H1 (cell line): ENCODE measurements at regions not wholly inside any gene's neighbourhood (a gene's known extent, or its start where the extent isn't known, plus 50 kb on each side); places are given as distances from the start of the nearest gene placed in this dataset.

Experiments
- CTCF ChIA-PET: fragments of 300-600 bp; sonication (Branson Sonifier 250); formaldehyde crosslinking; loops from one replicate; lab custom pipeline; 2021; ENCODE audit not compliant: partially characterized antibody; lab: Charles Lee
- POLR2A ChIA-PET: fragments of 300-600 bp; sonication (Branson Sonifier 250); formaldehyde crosslinking; loops from one replicate; lab custom pipeline; 2021; ENCODE audit warnings: inconsistent platforms; ENCODE audit not compliant: partially characterized antibody; lab: Charles Lee
- DNase-seq, 2 experiments: peaks; one replicate each; pipeline versions ENCODE4 v3.0.0 to v3.0.0-alpha.2; 2010 to 2022; ENCODE audit warnings: low spot score in 2 of 2, low read depth in 1 of 2, mixed read lengths in 1 of 2
- FAIRE-seq: peaks from 2 replicates; lab custom pipeline; 2011; peaks lifted over from hg19 to GRCh38; lab: Jason Lieb, UNC
- H2AFZ ChIP-seq: 2 replicates; pipeline ENCODE4 v1.8.1; 2012; ENCODE audit warnings: low read length, inconsistent platforms
- H2AK5ac ChIP-seq: 2 replicates; pipeline ENCODE4 v1.6.1; 2013; ENCODE audit warnings: low read depth, low read length
- H2BK120ac ChIP-seq: replicated peaks from 2 replicates; pipeline ENCODE3; 2013; ENCODE audit warnings: low read depth, low read length, inconsistent platforms
- H2BK12ac ChIP-seq: 2 replicates; pipeline ENCODE4 v1.6.1; 2013; ENCODE audit warnings: low read depth, low read length
- H2BK15ac ChIP-seq: 2 replicates; pipeline ENCODE4 v1.6.1; 2013; ENCODE audit warnings: low read length
- H2BK20ac ChIP-seq: 2 replicates; pipeline ENCODE4 v1.6.1; 2013; ENCODE audit warnings: low read length
- H2BK5ac ChIP-seq: 2 replicates; pipeline ENCODE4 v1.6.1; 2013; ENCODE audit warnings: low read depth, low read length
- H3K14ac ChIP-seq: 2 replicates; pipeline ENCODE4 v1.6.1; 2013; ENCODE audit warnings: inconsistent platforms; ENCODE audit not compliant: insufficient read length
- H3K18ac ChIP-seq: 2 replicates; pipeline ENCODE4 v1.6.1; 2013; ENCODE audit warnings: low read length; ENCODE audit errors: extremely low read depth
- H3K23ac ChIP-seq: 2 replicates; pipeline ENCODE4 v1.6.1; 2013; ENCODE audit warnings: inconsistent platforms; ENCODE audit not compliant: insufficient read length
- H3K23me2 ChIP-seq: 2 replicates; pipeline ENCODE4 v1.6.1; 2013; ENCODE audit warnings: low read depth, low read length
- H3K27ac ChIP-seq: 2 replicates; pipeline ENCODE4 v1.6.1; 2011; ENCODE audit warnings: low read depth, low read length, inconsistent platforms
- H3K27me3 ChIP-seq, 4 experiments: replicated peaks in 1 of 4; 1 replicate in 1 of 4; 2 replicates in 3 of 4; pipeline versions ENCODE4 v1.6.1 to v1.8.1; 2011 to 2013; ENCODE audit warnings: low read length in 3 of 4, mild to moderate bottlenecking in 3 of 4, inconsistent platforms in 2 of 4, mixed read lengths in 2 of 4, moderate library complexity in 1 of 4; ENCODE audit not compliant: control insufficient read depth in 3 of 4, insufficient read depth in 3 of 4; ENCODE audit errors: extremely low read depth in 1 of 4
- H3K36me3 ChIP-seq, 4 experiments: 2 replicates each; pipeline versions ENCODE4 v1.6.1 to v1.8.1; 2011 to 2013; ENCODE audit warnings: mild to moderate bottlenecking in 4 of 4, low read length in 3 of 4, moderate library complexity in 2 of 4, control low read depth in 1 of 4, inconsistent platforms in 1 of 4; ENCODE audit not compliant: insufficient read depth in 4 of 4, control insufficient read depth in 2 of 4
- H3K4ac ChIP-seq: replicated peaks from 2 replicates; pipeline ENCODE3; 2013; ENCODE audit warnings: low read length, low read depth, mixed read lengths, inconsistent platforms; ENCODE audit not compliant: insufficient read length
- H3K4me1 ChIP-seq, 4 experiments: replicated peaks in 1 of 4; 1 replicate in 1 of 4; 2 replicates in 3 of 4; pipeline versions ENCODE4 v1.6.1 to v1.8.1; 2011 to 2013; ENCODE audit warnings: low read length in 3 of 4, inconsistent platforms in 2 of 4, mixed read lengths in 1 of 4; ENCODE audit not compliant: insufficient read depth in 4 of 4, control insufficient read depth in 3 of 4
- H3K4me2 ChIP-seq, 2 experiments: 2 replicates each; pipeline versions ENCODE4 v1.6.1 to v1.8.1; 2011 to 2013; ENCODE audit warnings: low read depth in 2 of 2, low read length in 2 of 2, control low read depth in 1 of 2, inconsistent platforms in 1 of 2, mild to moderate bottlenecking in 1 of 2; ENCODE audit not compliant: insufficient read depth in 1 of 2
- H3K4me3 ChIP-seq, 4 experiments: fragments of 200-600, 300-600 bp in 1 of 4; sonication (generic), shearing (Covaris generic), sonication (Bioruptor Twin) in 1 of 4; 2 replicates each; pipeline versions ENCODE4 v1.5.1 to v1.8.1; 2011 to 2016; ENCODE audit warnings: low read length in 4 of 4, low read depth in 3 of 4, control low read depth in 2 of 4, inconsistent platforms in 2 of 4, mild to moderate bottlenecking in 2 of 4, mixed read lengths in 1 of 4, moderate library complexity in 1 of 4; ENCODE audit not compliant: insufficient read depth in 2 of 4; ENCODE audit errors: extremely low read depth in 1 of 4
- H3K56ac ChIP-seq: replicated peaks from 2 replicates; pipeline ENCODE3; 2013; ENCODE audit warnings: low read depth, mild to moderate bottlenecking, mixed read lengths, low read length, inconsistent platforms; ENCODE audit not compliant: insufficient read length
- H3K79me1 ChIP-seq: 2 replicates; pipeline ENCODE4 v1.6.1; 2013; ENCODE audit warnings: low read depth, low read length, control low read depth
- H3K79me2 ChIP-seq, 2 experiments: 2 replicates each; pipeline versions ENCODE4 v1.6.1 to v1.8.1; 2012 to 2013; ENCODE audit warnings: low read length in 2 of 2, mild to moderate bottlenecking in 2 of 2, inconsistent platforms in 1 of 2; ENCODE audit not compliant: insufficient read depth in 2 of 2, control insufficient read depth in 1 of 2
- H3K9ac ChIP-seq, 4 experiments: replicated peaks in 1 of 4; 1 replicate in 1 of 4; 2 replicates in 3 of 4; pipeline versions ENCODE4 v1.6.1 to v1.8.1; 2011 to 2013; ENCODE audit warnings: low read depth in 3 of 4, low read length in 3 of 4, control low read depth in 2 of 4, mild to moderate bottlenecking in 2 of 4, moderate library complexity in 2 of 4, inconsistent platforms in 1 of 4; ENCODE audit errors: extremely low read depth in 1 of 4
- H3K9me3 ChIP-seq, 2 experiments: 2 replicates each; pipeline versions ENCODE4 v1.6.1 to v1.8.1; 2012 to 2013; ENCODE audit warnings: mild to moderate bottlenecking in 2 of 2, moderate library complexity in 2 of 2, control low read depth in 1 of 2, inconsistent platforms in 1 of 2, low read depth in 1 of 2, low read length in 1 of 2, mixed read lengths in 1 of 2; ENCODE audit not compliant: insufficient read depth in 2 of 2
- H4K20me1 ChIP-seq, 2 experiments: replicated peaks in 1 of 2; 2 replicates each; pipeline versions ENCODE3 to v1.8.1; 2011 to 2013; ENCODE audit warnings: inconsistent platforms in 2 of 2, low read length in 2 of 2, mild to moderate bottlenecking in 1 of 2; ENCODE audit not compliant: insufficient read depth in 2 of 2, control insufficient read depth in 1 of 2
- H4K5ac ChIP-seq: 2 replicates; pipeline ENCODE4 v1.6.1; 2013; ENCODE audit warnings: low read length, low read depth, mixed read lengths, inconsistent platforms; ENCODE audit not compliant: insufficient read length
- H4K8ac ChIP-seq: 2 replicates; pipeline ENCODE4 v1.8.0; 2013; ENCODE audit warnings: mild to moderate bottlenecking, moderate library complexity, low read length, inconsistent platforms; ENCODE audit not compliant: insufficient read depth; ENCODE audit errors: extremely low read depth
- H4K91ac ChIP-seq: replicated peaks from 2 replicates; pipeline ENCODE3; 2013; ENCODE audit warnings: low read length, mixed read lengths, inconsistent platforms; ENCODE audit not compliant: insufficient read length
- CTBP2 ChIP-seq: IDR thresholded peaks from 2 replicates; pipeline ENCODE4 v1.7.0; 2011; ENCODE audit warnings: borderline replicate concordance, mild to moderate bottlenecking, moderate library complexity, mixed read lengths, low read length; ENCODE audit not compliant: insufficient read depth, insufficient read length
- KDM4A ChIP-seq: IDR thresholded peaks from one replicate; pipeline ENCODE4 v1.7.1; 2012; ENCODE audit warnings: low read depth, mild to moderate bottlenecking, moderate library complexity, low read length, inconsistent platforms; ENCODE audit not compliant: severe bottlenecking
- SIRT6 ChIP-seq: IDR thresholded peaks from one replicate; pipeline ENCODE4 v1.7.1; 2012; ENCODE audit warnings: low read length, inconsistent platforms
- TEAD4 ChIP-seq: IDR thresholded peaks from 2 replicates; pipeline ENCODE4 v1.6.1; 2012; ENCODE audit warnings: low read depth, low read length, inconsistent platforms, mixed read lengths
- WGBS, 2 experiments: shearing (Covaris generic) in 1 of 2; methylation state at CpG; one replicate each; pipeline versions ENCODE4 v1.1.6 to v1.1.7; 2013 to 2015; ENCODE audit warnings: low lambda C conversion rate in 2 of 2, mixed read lengths in 2 of 2, inconsistent platforms in 1 of 2, low coverage in 1 of 2, missing lambda C conversion rate in 1 of 2; ENCODE audit not compliant: insufficient replicate concordance in 2 of 2, insufficient coverage in 1 of 2, insufficient read length in 1 of 2; ENCODE audit errors: extremely low coverage in 1 of 2, missing lambda C conversion rate in 1 of 2; 5-methylcytosine and 5-hydroxymethylcytosine counted together

- no peak overlapping the region for H3K56ac ChIP-seq
- no peak overlapping the region for H3K4me3 ChIP-seq
- no peak overlapping the region for H2BK5ac ChIP-seq
- TF ChIP-seq TEAD4, result no peak
- no peak for TF ChIP-seq KDM4A
- no peak for TF ChIP-seq SIRT6
- TF ChIP-seq CTBP2, result no peak
- H3K4ac ChIP-seq, result no peak overlapping the region
- H3K4me1 ChIP-seq, result 0 out of 7 replicates have a peak, but pooled peaks cover 0 to 2% (median 0%) of the 10 kb centered on the region in 4 experiments
- DNase-seq (no peak), FAIRE-seq (no peak)
- no peak overlapping the region for H4K5ac ChIP-seq
- H3K18ac ChIP-seq, result no peak overlapping the region
- H2BK15ac ChIP-seq, result no peak overlapping the region
- no peak overlapping the region for H2BK12ac ChIP-seq
- H3K23me2 ChIP-seq, result no peaks in the 10 kb centered on the region
- no peak overlapping the region for H2AFZ ChIP-seq
- no peaks in the 10 kb centered on the region for H3K36me3 ChIP-seq
- 79% methylated on average over 1 of the region's 1 CpG; no CpG with 5 or more reads in 1 of the 2 experiments for WGBS, 2 experiments
- no peak overlapping the region for H3K9ac ChIP-seq
- H4K91ac ChIP-seq, result no peak overlapping the region
- no peak overlapping the region for H3K27ac ChIP-seq
- CTCF ChIA-PET, result interaction anchor here (1.3 kb wide), 1 partner anchor 67 kb away, joined by 3 read pairs; no protein-coding TSS in a partner anchor
- POLR2A ChIA-PET, result no interaction called here
- no peak overlapping the region for H3K23ac ChIP-seq
- H3K79me1 ChIP-seq, result no peaks in the 10 kb centered on the region
- no peak overlapping the region for H2AK5ac ChIP-seq
- H3K9me3 ChIP-seq, result no peaks in the 10 kb centered on the region
- no peak overlapping the region for H2BK20ac ChIP-seq
- no peak overlapping the region for H4K8ac ChIP-seq
- H2BK120ac ChIP-seq, result no peak overlapping the region
- H4K20me1 ChIP-seq, result no peaks in the 10 kb centered on the region
- no peak overlapping the region for H3K14ac ChIP-seq
- no peaks in the 10 kb centered on the region for H3K79me2 ChIP-seq
- no peak overlapping the region for H3K4me2 ChIP-seq
- H3K27me3 ChIP-seq, result no peaks in the 10 kb centered on the region
Observed at GRCh38 chr12:97899956-97900355, 437.4 kb downstream of the RMST start.
